T-helper 2 cell (primary cell): ENCODE measurements at regions not wholly inside any gene's neighbourhood (a gene's known extent, or its start where the extent isn't known, plus 50 kb on each side); places are given as distances from the start of the nearest gene placed in this dataset.

Experiments used
- DNase-seq, 5 experiments: peaks; one replicate each; pipeline versions ENCODE4 v3.0.0 to v3.0.0-alpha.2; 2012 to 2022

DNA sequence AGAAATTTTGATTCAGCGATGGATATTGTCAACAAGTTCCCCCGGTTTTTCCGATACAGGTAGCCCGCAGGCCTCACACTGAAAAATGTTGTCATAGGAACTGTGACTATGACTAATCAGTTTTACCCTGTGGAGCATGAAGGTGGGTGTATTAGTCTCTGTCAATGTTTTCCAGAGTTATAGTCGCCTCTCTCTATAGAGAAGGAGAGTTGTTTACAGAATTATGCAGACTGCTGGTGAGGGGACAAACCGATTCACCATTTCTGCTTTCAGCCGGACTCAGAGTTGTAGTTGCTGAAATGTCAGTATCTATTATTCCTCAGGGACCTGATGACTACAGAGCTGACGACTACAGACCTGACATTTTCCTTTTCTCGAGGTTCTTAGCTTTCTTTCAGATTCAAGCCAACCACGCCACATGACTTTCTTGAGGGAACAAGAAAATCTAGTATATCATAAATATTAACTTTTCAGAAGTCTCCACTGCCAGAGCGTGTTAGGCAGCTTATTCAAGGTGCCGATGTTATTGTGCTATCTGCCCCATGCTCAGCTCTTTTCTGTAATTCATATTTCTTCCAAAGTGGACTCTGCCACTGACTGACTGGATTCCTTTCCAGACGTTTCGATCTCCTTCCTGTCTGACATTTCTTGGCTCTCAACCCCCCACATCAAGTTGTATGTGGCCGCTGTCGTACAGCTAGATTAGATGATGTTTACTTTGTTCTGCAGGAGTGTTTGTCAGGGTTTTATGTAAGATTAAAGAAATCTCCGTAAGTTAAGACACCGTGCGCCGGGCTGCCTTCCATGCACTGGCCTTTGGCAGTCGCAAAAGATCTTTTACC is 178.1 kb downstream of the FGF1 start:
- DNase-seq, result no peak

DNA sequence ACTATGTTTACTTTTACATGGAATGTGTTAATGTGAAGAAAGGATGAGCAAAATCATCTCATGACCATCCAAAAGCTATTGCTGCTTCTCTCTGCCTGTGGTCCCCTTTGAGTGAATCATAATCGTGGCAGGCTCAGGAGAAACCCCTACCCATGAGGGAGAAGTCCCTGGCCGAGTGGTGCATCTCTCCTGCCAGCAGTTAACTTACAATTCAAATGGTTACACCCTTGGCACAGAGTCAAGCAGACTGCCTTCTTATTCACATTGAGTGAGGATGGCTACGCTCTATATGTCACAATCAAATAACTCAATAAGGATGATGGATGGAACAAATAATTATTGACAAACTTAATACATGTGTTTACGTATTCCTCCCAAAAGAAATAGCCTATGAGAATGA is 179.1 kb downstream of the FGF1 start:
- no peak for DNase-seq

DNA sequence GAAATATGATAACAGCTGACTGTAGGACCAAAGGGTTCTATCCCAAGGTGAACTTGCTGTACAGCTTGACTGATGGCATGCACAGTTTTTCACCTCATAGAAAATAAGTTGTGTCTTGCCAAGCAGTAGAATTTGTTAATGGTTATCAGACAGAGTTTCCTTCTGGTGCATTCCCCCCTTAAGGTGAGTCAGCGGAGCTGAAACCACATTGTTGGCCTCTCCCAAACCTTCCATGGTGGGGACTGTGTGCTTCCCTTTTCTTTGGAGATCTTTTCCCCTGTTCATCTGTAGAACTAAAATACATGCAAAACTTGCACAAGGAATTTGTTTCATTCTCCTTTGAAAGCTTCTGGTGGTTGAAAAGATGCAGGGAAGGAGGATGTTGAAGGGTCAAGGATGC is 179.8 kb downstream of the FGF1 start:
- no peak for DNase-seq

DNA sequence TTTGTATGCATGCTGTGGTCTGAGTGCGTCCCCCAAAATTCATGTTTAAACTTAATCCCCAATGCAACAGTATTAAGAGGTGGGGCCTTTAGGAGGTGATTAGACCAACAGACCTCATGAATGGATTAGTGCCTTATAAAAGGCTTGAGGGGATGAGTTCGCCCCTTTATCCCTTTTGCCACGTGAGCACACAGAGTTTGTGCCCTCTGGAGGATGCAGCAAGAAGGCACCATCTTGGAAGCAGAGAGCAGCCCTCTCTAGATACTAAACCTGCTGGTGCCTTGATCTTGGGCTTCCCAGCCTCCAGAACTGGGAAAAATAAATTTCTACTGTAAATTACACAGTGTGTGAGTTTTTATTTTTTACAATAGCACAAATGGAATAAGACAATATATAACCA is 177.1 kb upstream of the SPRY4 start:
- no peak for DNase-seq

DNA sequence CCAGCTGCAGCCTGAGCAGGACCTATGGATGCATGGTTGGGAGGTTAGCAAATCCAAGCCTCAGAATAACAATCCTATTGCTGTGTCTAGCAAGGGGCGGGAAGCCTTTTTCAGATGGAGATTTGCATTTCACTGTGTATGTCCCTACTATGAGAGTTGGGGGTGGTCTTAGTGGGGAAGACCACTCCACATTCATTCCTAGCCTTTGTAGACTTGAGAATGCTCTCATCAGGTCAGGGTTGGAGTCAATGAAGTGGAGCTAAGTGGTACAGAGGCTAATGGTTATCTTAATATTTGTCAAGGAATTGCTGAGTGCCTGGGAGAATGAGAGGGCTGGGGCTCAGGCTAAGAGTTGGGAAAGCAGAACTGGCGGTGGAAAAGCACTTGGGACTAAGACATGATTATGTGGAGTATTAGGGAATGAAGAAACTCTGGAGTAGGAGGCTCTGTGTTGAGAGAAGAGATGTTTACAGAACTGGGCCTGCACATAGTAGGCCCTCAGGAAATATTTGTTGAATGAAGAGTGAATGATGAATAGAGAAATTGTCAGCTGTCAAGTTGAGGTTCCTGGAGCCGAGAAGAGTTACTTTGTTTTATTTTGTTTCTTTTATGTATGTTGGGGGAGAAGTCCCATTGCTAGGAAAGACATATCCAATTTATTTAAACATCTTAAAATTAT is 175.5 kb upstream of the SPRY4 start:
- DNase-seq, result no peak

DNA sequence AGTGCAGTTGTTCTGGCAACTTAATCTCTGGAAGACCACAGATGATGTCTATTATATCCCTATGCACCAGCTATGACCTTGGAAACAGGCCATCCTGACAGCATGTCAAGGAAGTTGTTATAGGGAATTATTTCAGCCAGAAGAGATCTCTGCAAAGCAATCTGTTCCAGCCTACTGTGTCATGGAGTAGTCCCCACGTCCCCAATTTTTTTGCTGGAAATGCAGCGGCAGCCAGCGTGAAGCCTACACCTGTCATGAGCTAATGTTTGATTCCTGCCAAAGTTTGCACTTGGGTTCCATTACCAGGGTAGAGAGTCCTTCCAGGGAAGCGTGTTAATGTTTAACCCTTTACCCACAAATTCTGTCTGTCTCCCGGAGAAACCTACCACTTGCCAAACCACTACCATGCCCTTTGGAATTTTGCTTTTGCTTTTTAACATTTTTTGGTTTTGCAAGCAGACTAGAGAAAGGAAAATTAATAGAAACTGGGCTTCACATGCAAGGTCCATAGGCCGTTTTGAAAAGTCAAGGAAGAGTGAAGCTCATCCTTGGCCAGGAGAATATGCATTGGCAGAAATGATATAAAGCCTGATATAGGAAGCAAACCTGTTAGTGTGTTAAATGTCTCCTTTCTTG is 174.9 kb upstream of the SPRY4 start:
- no peak for DNase-seq

DNA sequence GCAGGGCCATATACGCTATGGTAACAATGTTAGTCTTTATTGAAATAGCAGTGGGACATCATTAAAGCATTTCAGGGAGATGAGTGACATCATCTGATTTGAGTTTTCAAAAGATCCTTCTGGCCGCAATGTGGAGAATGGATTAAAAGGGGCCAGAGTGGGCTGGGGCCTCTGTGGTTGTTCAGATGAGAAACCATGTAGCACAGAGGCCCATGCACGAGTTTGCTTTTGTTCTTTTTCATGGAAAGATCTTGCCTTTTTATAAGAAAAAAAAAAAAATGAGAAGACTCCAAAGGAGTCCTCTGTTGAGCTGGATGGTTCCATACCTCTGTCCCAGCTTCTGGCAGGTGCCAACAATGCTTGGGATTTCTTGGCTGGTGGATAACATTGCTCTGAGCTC is 173.5 kb upstream of the SPRY4 start:
- DNase-seq, result no peak

DNA sequence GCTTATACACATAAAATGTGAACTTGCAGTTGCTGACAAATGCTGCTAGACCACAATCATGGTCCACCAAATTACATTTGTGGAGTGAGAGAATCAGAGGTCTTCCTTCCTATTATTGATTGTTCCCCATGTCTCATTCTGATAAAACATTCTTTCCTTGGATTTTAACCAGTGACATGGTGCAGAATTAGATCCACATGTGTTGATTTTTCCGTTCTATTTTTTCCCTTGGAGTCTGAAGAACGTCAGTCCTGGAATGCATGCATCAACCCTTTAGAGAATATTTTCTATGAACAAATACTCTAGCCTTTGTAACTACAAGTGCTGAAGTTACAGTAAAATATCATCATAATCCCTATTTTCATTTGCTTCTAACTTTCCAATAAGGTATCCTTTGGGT is 170.7 kb upstream of the SPRY4 start:
- no peak for DNase-seq

DNA sequence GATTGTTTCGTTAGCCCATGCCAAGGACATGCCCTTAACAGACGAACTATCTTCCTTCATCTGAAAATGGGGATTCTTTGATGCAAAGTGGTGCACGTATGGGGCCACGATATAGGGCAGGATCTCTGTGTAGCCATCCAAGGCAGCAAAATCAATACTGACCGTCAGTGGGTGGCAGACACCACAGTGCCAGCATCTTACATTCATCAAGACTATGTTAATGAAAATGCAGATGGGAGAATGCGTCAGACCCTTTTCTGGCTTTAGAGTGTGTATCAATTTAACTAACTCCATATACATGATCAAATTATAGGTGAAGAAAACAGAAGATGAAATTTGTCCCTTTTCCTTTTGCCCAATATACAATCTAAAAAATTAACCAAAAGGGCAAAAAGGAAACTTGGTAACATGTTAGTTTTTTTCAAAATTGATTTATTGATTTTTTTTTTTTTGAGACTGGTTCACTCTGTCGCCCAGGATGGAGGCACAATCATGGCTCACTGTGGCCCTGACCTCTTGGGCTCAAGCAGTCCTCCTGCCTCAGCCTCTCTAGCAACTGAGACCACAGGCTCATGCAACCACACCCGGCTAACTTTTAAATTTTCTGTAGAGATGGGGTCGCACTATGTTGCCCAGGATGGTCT is 169.2 kb upstream of the SPRY4 start:
- DNase-seq, result no peak

DNA sequence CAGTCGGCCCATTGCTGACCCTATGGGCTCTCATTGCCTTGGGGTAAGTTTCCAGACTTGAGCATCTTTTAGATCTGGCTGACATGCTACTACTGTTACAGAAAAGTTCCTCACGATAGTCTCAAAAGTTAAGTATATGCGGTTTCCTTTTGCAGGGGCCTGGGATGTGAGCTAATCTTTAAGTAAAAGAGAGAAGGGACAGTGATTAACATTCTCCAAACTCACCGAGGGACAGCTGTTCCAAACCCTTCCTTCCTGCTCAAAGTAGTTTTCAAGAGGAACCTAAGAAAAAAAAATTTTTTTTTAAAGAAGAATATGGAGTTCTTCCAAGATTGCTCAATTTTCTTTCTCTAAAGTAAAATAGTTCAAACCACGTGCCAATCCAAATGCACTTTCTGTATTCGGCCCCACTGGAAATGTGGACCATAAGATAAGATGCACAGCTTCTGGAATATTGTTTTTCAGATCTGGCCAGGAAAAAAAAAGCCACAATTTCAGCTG is 168.0 kb upstream of the SPRY4 start:
- no peak for DNase-seq

DNA sequence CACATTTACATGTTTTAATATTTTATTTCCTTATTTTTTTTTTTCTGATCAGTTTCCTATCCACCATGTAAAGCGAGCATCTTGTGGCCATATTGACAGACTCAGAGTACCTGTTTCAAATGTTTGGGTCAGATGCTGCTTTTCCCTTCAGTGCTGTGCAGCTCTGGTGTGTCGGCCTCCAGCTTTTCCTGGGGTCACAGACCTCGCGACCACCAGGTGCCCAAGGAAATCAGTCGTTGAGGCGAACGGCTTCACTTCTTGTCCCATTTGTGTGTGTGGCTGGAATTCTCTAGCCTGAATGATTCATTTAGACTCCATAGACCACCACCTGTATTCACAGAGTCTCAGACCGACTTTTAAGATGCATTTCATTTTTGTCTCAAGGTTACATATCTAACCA is 166.9 kb upstream of the SPRY4 start:
- no peak for DNase-seq

DNA sequence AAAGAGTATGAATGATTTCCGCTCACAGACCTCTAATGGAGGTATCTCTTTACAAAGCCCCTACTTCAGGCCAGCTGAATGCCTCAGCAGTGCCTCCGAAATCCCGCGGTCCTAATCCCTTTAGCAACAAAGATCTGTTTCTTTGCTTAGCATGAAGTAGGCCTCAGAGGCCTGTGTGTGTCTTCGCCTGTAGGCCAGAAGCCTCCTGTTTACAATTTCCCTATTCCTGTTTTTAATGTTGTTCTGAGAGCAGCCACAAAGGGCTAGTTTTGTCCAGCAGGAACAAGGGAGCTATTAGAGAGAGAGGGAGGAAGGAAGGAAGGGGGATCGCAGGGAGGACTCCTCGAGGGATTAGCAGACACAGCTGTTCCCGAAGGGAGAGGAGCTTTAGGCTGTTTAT is 166.4 kb upstream of the SPRY4 start:
- DNase-seq, result no peak

DNA sequence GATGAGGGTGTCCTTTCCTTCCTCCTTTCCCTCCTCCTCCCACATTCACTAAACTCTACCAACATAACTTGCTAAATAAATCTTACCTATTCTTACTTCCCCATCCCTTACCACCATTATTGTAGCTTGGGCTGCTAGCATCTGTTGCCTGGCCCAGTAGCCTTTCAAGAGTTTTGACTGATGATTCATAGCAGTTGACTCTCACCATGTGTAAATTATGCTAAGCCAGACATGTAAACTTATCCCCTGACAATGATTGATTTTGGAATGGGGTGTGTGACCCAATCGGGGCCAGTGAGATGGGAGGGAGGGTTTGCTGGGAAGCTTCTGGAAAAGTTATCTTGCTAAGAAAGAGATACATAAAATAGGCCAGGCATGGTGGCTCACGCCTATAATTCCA is 161.8 kb upstream of the SPRY4 start:
- DNase-seq, result no peak

DNA sequence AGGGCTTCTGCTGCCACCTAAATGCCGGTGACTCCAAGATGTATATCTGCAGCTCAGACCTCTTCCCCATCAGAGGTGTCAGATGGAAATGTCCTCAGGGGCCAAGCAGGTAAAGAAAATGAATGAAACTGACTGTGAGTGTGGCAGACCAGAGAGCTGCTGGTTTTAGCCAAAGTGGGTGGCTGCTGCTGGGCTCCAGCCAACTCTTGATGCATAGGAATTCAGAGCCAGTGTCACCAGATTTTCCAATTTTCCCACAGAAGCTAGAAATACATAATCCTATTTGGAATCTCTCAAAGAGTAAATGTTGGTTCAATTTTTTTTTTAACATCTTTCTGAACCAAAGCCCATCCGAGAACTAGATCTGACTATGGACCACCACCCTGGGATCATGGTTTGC is 161.2 kb upstream of the SPRY4 start:
- no peak for DNase-seq

DNA sequence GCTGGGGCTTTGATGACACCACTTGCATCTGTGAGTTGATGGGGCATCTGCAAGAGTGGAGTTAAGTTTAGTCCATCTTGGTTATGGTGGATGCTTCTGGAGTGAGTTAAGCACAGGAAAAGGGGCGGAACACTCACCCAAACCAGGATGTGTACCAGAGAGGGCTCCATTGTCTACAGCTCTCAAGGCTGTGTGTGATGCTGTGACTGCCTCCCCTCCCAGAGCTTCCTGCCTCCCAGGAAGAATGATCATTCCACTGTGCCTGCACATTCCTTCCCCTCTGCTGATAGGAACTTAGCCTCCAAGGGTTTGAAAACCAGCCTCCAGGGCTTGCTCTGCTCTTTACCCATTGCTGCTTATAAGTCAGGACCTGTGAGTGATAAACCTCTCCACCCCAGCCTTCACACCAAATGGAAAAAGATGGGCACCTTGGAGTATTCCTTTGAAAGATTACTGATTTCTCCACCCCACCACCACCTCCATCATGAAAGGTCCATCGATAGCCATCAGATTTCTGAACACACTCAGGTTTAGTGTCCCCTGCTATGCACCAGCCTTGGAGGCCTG is 160.1 kb upstream of the SPRY4 start:
- no peak for DNase-seq

DNA sequence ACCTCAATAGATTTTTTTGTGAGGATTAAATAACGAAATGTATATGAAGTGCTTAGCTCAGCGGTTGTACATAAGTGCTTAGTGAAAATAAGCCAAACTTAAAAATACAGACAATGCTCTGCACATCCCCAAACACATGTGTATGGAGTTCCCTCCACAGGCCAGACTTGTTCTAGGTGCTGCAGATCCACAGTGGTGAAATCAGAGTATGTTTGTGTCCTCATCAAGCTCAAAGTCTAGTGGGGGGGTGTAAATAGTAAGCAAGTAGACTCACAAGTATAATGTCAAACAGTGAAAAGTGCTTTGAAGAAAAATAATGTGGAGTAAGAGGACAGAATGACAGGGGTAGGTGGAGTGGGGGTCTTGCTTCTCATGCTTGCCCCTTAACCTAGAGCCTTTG is 157.4 kb upstream of the SPRY4 start:
- DNase-seq, result no peak

DNA sequence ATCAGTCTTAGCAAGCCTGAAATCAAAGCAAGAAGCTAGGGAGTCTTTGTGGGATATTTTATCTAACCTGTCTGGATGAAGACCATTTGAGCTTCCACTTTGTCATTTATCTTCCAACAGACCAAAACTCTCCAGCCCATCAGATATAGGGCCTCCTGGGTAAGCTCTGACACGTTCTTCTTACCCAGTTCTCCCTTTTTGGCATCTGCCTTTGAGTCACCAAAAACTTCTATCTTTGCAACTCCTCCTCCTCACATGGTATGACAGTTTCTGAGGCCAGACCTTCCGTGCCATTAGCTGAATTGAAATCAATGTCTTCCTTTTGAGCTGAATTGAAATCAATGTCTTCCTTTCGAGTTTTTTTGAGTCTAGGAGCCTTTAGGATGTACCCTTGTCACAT is 156.6 kb upstream of the SPRY4 start:
- DNase-seq, result no peak

DNA sequence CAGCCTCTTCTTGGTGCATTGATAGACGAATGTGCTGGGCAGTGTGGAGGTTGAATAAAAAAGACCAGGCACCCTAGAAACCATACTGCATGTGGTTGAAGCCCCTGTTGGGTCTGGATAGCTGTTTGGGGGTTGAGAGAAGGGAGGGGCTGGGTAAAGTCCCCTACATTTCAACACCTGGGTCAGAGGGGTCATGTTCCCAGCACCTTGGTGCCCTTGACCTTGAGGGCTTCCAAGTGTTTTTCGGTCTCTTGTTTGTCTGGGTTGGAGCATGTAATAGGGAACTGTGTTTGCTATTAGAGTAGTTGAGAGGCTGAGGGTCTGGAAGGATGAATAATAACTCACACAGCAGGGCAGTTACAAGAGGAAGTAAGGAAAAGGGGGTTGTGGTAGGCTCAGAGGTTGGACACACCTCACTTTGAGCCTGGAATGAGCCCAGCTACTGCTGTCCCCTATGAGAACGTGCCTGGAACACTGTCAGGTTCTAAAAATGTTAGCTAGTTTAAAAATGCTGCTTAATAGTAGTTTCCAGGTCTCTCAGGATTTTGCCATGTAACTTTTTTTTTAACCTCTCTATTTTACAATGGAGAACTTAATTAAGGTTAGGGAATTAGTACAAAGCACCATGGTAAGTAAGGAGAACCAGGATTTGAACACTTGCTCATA is 155.2 kb upstream of the SPRY4 start:
- no peak for DNase-seq

DNA sequence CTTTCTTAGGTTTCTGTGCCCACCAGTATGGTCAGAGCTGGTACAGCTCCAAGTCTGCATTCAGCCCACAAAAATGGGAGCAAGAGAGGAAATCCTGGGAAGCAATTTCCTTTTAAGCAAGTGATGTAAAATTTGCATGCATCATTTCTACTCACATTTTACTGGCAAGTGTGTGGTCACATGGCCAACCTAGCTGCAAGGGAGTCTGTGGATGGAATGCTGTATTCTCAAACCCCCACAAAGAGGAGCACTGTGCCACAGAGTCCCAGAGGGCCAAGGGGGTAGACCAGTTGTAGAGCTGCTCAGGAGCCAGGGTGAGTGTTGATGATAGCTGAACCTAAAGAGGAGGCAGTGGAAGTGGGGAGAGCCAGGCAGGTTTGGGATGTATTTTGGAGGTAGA is 154.3 kb upstream of the SPRY4 start:
- no peak for DNase-seq

DNA sequence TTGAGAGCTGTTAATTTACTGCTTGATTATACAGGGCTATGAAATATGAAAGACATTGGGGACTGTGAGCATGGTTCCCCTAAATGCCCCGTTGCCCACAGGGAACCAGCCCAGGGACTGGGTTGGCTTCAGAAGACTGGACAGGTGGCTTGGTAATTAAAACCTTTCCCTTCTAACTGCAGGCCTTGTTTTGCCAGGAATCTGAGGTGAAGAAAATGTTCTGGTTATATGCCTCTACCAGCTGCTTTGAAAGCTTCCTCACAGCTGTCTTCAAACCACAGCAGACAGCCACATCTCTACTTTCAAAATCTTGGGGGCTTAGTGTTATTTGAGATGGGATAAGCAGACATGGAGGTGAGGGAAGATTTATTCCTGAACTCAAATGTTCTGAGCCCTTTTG is 153.3 kb upstream of the SPRY4 start:
- no peak for DNase-seq

DNA sequence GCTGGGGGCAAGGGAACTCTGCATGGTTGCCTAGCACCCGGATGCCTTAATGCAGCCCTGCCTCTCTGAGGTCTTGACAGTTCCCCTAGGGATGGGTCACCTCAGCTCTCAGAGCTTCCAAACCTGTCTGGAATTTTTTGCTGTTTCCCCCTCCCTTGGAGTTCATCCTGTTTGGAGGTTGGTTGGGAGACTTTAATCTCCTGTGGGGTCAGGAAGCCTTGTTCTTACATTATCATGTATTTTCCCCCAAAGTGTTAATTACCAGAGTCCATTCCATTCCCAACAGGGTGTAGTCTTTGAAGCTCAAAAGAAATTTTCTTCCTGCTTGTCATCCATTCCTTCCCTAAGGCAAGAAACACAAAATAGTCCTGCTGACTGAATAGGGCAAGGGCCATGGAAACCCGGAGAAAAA is 150.3 kb upstream of the SPRY4 start:
- DNase-seq, result no peak

DNA sequence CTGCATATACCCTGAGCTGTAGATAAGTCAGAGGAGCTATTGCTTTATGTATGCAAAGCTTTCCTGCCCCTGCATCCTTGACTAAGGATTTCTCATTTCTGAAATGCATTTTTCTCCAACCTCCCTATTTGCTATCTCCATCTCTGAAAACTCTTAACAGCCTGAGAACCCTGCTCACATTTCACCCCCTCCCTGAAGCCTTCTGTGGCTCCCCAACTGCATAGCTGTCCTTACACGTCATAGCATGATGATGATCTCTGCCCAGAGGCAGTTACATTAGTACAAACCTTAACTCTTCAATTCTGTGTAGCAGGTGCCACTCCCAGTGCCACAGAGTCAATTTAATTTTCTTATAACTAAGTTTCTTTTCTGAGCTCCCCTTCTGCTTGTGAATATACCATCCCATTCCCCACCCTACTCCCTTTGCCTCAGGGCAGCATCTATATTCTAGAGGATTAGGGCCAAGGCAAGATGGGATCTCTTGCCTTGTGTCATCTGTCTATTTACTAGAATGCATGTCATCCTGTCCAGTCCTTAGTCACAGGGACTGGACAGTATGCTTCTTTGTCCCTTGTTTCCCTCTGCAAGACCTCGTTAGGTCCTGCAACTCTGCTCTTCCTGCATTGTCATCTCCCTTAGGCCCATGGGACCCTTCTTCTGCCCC is 149.7 kb upstream of the SPRY4 start:
- no peak for DNase-seq
